BJ (cell line): ENCODE measurements at regions not wholly inside any gene's neighbourhood (a gene's known extent, or its start where the extent isn't known, plus 50 kb on each side); places are given as distances from the start of the nearest gene placed in this dataset.
"Not testable (repeated sequence)": the region's sequence is repeated elsewhere in the genome, so short reads cannot be mapped to it uniquely, and the experiment has no call there.

ENCODE experiments used
- CTCF ChIA-PET: fragments of 350-600 bp; formaldehyde crosslinking; extraction: SDS; loops from one replicate; lab custom pipeline; 2021; ENCODE audit warnings: antibody characterized with exemption, inconsistent platforms; lab: Yijun Ruan, JAX
- POLR2A ChIA-PET: fragments of 300-600 bp; sonication (Branson Sonifier 250); formaldehyde crosslinking; extraction: SDS; loops from one replicate; lab custom pipeline; 2021; ENCODE audit warnings: antibody characterized with exemption; lab: Charles Lee
- DNase-seq: peaks from one replicate; pipeline ENCODE4 v3.0.0-alpha.2; 2011; ENCODE audit warnings: low read depth
- H3K27me3 ChIP-seq: 2 replicates; pipeline ENCODE4 v1.6.0; 2011; ENCODE audit warnings: low read length; ENCODE audit not compliant: control insufficient read depth, insufficient read depth
- H3K36me3 ChIP-seq: 2 replicates; pipeline ENCODE4 v1.5.1; 2011; ENCODE audit warnings: low read length; ENCODE audit not compliant: control insufficient read depth, insufficient read depth
- H3K4me3 ChIP-seq: 2 replicates; pipeline ENCODE4 v1.5.1; 2011; ENCODE audit warnings: low read depth, mild to moderate bottlenecking, control low read depth, low read length
- TF ChIP-seq, protein P1 (sequence below): IDR thresholded peaks from 2 replicates; pipeline ENCODE4 v1.5.1; 2011; ENCODE audit warnings: low read depth, mild to moderate bottlenecking, control low read depth, inconsistent platforms, low read length, moderate library complexity; ENCODE audit not compliant: insufficient read depth

DNA sequence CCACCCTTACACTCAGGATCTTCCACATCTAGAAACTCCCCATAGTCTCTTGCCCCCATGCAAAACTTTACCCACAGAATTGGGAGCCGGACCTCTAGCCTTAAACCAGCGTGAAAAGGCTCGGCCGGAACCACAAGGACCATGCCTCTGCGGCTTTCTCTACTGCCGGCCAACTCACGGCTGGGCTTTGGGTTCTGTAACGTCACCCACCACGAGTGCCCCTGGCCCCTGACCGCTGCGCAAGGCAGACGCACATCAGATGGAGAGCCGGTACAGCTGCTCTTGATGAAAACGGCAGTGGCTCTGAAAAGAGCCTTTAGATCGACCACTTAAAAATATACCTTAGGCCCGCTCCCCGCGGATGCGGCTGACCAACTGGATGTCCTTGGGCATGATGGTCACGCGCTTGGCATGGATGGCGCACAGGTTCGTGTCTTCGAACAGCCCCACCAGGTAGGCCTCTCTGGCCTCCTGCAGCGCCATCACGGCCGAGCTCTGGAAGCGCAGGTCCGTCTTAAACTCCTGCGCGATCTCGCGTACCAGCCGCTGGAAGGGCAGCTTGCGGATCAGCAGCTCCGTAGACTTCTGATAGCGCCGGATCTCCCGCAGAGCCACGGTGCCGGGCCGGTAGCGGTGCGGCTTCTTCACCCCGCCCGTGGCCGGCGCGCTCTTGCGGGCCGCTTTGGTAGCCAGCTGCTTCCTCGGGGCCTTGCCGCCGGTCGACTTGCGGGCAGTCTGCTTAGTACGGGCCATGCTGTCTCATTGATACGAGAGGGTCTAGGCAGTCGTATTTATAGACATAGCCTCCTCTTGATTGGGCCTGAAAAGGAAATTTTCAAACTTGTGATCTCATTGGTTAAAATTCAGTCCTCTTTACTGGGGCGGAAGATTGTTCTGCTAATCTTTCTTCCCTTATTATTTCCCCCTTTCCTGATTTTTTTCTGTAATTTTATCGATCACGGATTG, 66.3 kb downstream of the FAM72C start:
- POLR2A ChIA-PET, H3K36me3 ChIP-seq, CTCF ChIA-PET, DNase-seq, H3K27me3 ChIP-seq: not testable (repeated sequence)
- H3K4me3 ChIP-seq: peak overlapping the region; percentile 42

DNA sequence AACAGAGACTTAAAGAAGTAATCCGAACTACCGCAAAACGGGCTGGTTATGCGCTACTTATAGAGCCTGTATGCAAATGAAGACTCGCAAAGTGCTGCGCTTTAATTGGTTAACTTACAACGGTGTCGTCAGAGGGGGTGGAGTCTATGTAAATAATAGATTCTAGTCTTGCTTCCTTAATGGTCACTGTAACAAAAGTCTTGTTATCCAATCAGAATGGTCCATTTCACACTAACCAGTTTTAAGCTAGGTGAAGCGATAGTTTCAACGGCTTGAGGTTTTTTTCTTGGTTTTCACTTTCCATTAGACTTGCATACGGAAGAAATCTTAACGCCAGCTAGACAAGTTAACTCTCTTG, 67.2 kb downstream of the FAM72C start:
- POLR2A ChIA-PET: not testable (repeated sequence)
- peak overlapping the region; percentile 47 for H3K4me3 ChIP-seq

DNA sequence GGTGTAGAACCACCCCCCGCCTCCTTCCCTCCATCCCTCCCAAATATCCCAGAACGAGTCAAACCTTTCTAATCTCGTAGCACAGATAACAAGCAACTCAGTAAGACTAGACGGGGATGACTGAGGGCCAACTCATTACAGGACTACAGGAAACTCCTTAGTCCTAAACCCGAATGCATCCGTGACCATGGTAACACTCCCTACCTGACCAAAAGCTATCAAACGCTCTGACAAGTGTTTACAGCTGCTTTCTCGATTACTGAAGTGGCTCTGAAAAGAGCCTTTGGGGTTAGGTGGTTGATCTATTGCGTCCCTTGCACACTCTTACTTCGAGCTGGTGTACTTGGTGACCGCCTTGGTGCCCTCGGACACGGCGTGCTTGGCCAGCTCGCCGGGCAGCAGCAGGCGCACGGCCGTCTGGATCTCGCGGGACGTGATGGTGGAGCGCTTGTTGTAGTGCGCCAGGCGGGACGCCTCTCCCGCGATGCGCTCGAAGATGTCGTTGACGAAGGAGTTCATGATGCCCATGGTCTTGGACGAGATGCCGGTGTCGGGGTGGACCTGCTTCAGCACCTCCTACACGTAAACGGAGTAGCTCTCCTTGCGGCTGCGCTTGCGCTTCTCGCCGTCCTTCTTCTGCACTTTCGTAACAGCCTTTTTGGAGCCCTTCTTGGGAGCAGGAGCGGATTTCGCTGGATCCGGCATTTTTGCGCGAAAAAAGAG, 67.7 kb downstream of the FAM72C start:
- CTCF ChIA-PET, POLR2A ChIA-PET, H3K36me3 ChIP-seq, DNase-seq, H3K27me3 ChIP-seq: not testable (repeated sequence)
- peak overlapping the region; percentile 47 for H3K4me3 ChIP-seq

More for the DNA sequence above, 67.2 kb downstream of the FAM72C start:
- H3K36me3 ChIP-seq, H3K27me3 ChIP-seq, DNase-seq, CTCF ChIA-PET: not testable (repeated sequence)

DNA sequence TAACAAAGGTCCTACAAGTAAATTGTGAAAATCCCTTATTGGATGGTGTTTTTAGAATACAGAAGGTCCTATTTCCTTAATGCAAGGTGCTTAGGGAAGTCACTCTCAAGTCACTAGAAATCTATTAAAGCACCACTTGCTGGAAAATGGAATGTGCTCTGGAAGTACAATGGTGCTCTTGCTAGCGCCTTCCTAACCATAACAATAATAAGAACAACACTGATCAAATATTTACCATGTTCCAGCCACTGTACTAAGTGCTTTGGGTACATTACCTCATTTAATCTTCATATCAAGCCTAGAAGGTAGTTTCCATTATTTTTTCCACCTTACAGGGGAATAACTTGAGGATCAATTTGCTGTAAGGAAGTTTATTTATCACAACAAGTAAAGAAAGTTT, 75.4 kb downstream of the FAM72C start:
- CTCF ChIA-PET, POLR2A ChIA-PET, H3K36me3 ChIP-seq, DNase-seq, H3K27me3 ChIP-seq, H3K4me3 ChIP-seq: not testable (repeated sequence)

DNA sequence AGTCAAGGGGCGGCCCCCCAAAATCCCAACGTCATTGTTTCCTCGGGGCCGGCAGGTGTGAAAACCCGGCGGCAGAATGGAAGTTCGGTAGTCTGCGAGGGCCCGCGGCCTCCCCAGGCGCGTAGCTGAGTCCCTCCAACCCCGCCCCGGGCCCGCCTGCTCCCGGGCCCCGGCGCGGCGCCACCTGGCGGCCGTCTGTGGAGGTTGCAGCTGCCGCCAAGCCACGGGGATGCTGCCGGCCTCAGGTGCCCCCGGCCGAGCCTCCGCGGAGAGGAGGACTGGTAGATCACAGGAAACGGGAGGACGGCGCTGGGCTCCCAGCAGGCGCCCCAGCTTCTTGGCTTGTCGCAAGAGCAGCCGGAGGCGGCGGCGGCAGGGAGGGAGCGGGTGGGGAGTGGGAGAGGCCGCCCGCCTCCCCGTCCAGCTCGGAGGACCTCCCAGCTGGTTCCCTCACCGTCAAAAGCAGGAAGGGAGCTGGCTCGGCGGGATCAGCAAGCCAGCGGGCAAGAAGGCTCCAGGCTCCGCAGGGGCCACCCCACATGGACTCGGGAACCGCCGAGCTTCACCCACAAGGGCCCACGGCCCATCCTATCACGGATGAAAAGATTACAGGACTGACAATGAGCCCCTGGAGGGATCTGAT, 86.7 kb downstream of the FAM72C start:
- TF ChIP-seq, protein P1, sequence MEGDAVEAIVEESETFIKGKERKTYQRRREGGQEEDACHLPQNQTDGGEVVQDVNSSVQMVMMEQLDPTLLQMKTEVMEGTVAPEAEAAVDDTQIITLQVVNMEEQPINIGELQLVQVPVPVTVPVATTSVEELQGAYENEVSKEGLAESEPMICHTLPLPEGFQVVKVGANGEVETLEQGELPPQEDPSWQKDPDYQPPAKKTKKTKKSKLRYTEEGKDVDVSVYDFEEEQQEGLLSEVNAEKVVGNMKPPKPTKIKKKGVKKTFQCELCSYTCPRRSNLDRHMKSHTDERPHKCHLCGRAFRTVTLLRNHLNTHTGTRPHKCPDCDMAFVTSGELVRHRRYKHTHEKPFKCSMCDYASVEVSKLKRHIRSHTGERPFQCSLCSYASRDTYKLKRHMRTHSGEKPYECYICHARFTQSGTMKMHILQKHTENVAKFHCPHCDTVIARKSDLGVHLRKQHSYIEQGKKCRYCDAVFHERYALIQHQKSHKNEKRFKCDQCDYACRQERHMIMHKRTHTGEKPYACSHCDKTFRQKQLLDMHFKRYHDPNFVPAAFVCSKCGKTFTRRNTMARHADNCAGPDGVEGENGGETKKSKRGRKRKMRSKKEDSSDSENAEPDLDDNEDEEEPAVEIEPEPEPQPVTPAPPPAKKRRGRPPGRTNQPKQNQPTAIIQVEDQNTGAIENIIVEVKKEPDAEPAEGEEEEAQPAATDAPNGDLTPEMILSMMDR: peak; percentile 16; the same call in 1 of the 2 replicates
- H3K36me3 ChIP-seq, POLR2A ChIA-PET, DNase-seq, H3K27me3 ChIP-seq, CTCF ChIA-PET: not testable (repeated sequence)
- H3K4me3 ChIP-seq: peak overlapping the region; percentile 29

DNA sequence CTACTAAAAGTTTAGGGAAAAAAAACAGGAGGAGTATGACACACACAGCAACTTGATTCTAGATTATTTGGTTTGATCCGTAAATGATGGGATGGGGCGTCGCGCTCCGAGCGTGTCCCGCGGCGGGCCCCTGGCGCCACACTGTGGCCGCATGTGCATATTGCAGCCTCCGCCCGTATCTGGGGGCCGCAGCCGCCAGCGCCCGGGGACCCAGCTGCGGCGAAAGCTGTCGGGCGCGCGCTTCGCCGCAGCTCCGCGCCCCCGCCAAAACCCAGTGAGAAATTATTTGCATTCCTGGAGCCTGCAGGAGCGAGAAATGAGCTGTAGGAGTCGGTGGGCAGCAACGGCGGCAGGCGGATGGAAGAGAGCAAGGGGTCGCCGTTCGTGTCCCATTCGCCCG, 87.3 kb downstream of the FAM72C start:
- CTCF ChIA-PET, H3K36me3 ChIP-seq, POLR2A ChIA-PET, DNase-seq, H3K27me3 ChIP-seq: not testable (repeated sequence)
- H3K4me3 ChIP-seq: peak overlapping the region; percentile 29

DNA sequence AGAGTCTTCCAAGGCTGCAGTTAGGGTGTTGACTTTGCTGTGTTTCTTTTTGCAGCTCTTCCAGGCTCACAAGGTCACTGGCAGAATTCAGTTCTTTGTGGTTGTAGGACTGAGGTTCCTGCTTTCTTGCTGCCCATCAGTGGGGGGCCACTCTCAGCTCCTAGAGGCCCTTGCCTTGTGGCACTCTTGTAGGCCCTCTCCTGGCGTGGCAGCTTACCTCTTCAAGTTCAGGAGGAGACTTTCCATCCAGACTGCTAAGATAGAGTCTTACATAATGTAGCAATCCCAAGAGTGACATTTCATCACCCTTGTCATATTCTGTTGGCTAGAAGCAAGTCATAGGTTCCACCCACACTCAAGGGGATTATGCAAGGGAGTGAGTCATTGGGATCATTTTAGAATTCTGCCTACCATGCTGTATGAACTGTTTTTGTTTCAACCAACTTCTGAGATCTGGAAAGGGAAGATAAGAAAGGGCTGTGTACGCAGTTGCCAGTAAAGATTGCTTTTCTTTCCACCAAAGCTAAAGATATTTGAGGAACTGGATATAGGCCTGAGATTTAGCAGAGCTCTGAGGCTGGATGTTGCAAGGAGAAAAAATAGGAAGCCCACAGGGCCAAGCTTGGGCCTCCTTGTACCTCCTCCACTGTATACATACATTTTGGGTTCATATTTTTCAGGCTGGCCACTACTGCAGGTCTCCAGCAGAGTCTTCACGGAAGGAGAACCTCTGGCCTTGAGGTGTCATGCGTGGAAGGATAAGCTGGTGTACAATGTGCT, 91.8 kb downstream of the FAM72C start:
- DNase-seq, POLR2A ChIA-PET, CTCF ChIA-PET, H3K27me3 ChIP-seq, H3K36me3 ChIP-seq, H3K4me3 ChIP-seq: not testable (repeated sequence)

DNA sequence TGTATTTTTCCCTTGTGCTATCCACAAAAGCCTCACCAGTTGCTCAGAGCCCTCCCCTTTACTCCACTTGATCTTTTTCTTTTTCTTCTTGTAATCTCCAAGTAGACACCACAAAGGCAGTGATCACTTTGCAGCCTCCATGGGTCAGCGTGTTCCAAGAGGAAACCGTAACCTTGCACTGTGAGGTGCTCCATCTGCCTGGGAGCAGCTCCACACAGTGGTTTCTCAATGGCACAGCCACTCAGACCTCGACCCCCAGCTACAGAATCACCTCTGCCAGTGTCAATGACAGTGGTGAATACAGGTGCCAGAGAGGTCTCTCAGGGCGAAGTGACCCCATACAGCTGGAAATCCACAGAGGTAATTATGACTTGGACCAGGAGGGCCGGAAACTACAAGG, 95.8 kb downstream of the FAM72C start:
- H3K36me3 ChIP-seq, H3K4me3 ChIP-seq, POLR2A ChIA-PET, DNase-seq, CTCF ChIA-PET, H3K27me3 ChIP-seq: not testable (repeated sequence)

DNA sequence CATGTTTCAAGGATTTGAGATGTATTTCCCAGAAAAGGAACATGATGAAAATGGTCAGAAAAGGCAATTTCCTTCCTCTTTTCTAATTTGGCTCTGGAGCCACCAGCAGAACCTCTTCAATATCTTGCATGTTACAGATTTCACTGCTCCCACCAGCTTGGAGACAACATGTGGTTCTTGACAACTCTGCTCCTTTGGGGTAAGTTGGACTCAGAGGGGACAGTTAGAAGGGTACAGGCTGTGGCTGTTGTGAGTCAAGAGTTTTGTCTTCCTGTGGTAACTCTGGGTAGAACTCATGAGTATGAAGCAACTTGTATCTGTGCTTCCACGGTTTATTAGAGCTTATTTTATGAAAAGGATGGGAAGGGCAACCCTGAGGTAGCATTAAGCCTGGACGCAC, 97.2 kb downstream of the FAM72C start:
- H3K27me3 ChIP-seq, CTCF ChIA-PET, H3K4me3 ChIP-seq, POLR2A ChIA-PET, H3K36me3 ChIP-seq, DNase-seq: not testable (repeated sequence)

DNA sequence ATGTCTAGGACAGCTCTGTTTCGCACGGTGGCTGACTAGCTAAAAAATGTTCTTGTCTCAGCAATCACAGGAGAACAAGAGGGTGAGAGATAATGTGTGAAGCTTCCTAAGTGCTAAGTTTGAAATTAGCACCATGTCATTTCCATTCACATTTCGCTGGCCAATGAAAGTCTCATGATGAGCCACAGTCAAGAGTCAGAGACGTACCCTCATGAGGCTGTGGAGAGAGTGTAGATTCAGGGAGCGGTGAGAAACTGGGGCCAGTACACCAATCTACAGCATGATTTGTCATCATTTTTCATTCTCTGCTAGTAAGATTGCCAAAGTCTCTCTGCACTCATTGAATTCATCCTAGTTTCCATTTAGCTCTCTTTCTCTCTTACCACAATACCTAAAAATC, 98.1 kb downstream of the FAM72C start:
- H3K4me3 ChIP-seq, H3K27me3 ChIP-seq, H3K36me3 ChIP-seq, POLR2A ChIA-PET, CTCF ChIA-PET, DNase-seq: not testable (repeated sequence)

DNA sequence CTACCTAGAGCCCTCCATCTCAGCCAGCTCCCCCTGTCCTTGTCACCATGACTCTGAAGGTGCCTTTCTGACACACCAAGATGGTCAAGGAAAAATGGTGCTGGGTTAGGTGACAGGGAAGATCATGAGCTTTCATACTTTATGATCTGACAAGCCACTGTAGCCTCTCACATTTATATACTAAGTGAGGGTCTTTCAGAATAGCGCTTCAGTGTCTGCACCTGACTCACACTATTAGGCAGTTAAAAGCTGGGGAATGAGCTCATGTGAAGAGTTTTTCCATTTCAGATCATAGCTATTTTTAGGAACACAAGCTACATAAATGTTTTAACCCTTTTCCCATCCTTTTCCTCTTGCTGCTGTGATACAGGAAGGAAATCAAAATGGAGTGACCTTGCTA, 101.4 kb downstream of the FAM72C start:
- CTCF ChIA-PET, POLR2A ChIA-PET, DNase-seq, H3K27me3 ChIP-seq, H3K4me3 ChIP-seq, H3K36me3 ChIP-seq: not testable (repeated sequence)
